Memory B cell (primary cell): ENCODE measurements at regions not wholly inside any gene's neighbourhood (a gene's known extent, or its start where the extent isn't known, plus 50 kb on each side); places are given as distances from the start of the nearest gene placed in this dataset.

Source experiments
- ATAC-seq: fragments of 150-1000 bp; cut with Tn5 transposase; 2 replicates; pipeline ENCODE4 v1.10.0; 2021; ENCODE audit warnings: low read depth, mild to moderate bottlenecking, moderate library complexity
- DNase-seq, 2 donors: peaks; one replicate each; pipeline ENCODE4 v3.0.0; 2022; ENCODE audit warnings: low spot score in 2 of 2
- H3K27ac Mint-ChIP-seq: one replicate; pipeline ENCODE4 v1.8.0; 2022; ENCODE audit warnings: mild to moderate bottlenecking, moderate library complexity, mixed read lengths
- H3K27me3 Mint-ChIP-seq: one replicate; pipeline ENCODE4 v1.8.0; 2022; ENCODE audit warnings: mixed read lengths
- H3K36me3 Mint-ChIP-seq: one replicate; pipeline ENCODE4 v1.8.0; 2022; ENCODE audit warnings: mild to moderate bottlenecking, mixed read lengths
- H3K4me1 Mint-ChIP-seq: one replicate; pipeline ENCODE4 v1.8.0; 2022; ENCODE audit warnings: mixed read lengths
- H3K4me3 Mint-ChIP-seq: one replicate; pipeline ENCODE4 v1.8.0; 2022; ENCODE audit warnings: mild to moderate bottlenecking, moderate library complexity, mixed read lengths
- H3K9me3 Mint-ChIP-seq: one replicate; pipeline ENCODE4 v1.8.0; 2022; ENCODE audit warnings: mixed read lengths

- no peak for DNase-seq
- ATAC-seq = no peak
- no peak overlapping the region for H3K27ac Mint-ChIP-seq
- no peaks in the 10 kb centered on the region for H3K4me1 Mint-ChIP-seq
- H3K4me3 Mint-ChIP-seq = no peak overlapping the region
- no peaks in the 10 kb centered on the region for H3K9me3 Mint-ChIP-seq
- H3K36me3 Mint-ChIP-seq = no peaks in the 10 kb centered on the region
- no peaks in the 10 kb centered on the region for H3K27me3 Mint-ChIP-seq
These were observed 1101.4 kb downstream of the CBLN2 start for GRCh38 chr18:71442731-71443141.

GRCh38 chr18:71441156-71441555 lies 1103.0 kb downstream of the CBLN2 start:
- Mint-ChIP-seq H3K4me1 (no peaks in the 10 kb centered on the region), H3K27me3 (no peaks in the 10 kb centered on the region), H3K9me3 (no peaks in the 10 kb centered on the region), H3K4me3 (no peak overlapping the region), H3K27ac (no peak overlapping the region), H3K36me3 (no peaks in the 10 kb centered on the region)
- DNase-seq = no peak
- no peak for ATAC-seq

GRCh38 chr18:71437511-71437910 lies 1106.6 kb downstream of the CBLN2 start:
- no peaks in the 10 kb centered on the region for H3K9me3 Mint-ChIP-seq
- no peak overlapping the region for H3K4me3 Mint-ChIP-seq
- DNase-seq (no peak), ATAC-seq (no peak)
- no peak overlapping the region for H3K27ac Mint-ChIP-seq
- no peaks in the 10 kb centered on the region for H3K27me3 Mint-ChIP-seq
- no peaks in the 10 kb centered on the region for H3K4me1 Mint-ChIP-seq
- no peaks in the 10 kb centered on the region for H3K36me3 Mint-ChIP-seq

- DNase-seq (no peak), ATAC-seq (no peak)
- H3K9me3 Mint-ChIP-seq = no peaks in the 10 kb centered on the region
- no peaks in the 10 kb centered on the region for H3K36me3 Mint-ChIP-seq
- H3K4me1 Mint-ChIP-seq = no peaks in the 10 kb centered on the region
- no peak overlapping the region for H3K27ac Mint-ChIP-seq
- no peaks in the 10 kb centered on the region for H3K27me3 Mint-ChIP-seq
- H3K4me3 Mint-ChIP-seq = no peak overlapping the region
These were observed 1110.8 kb downstream of the CBLN2 start for GRCh38 chr18:71433373-71433772.

GRCh38 chr18:71431689-71432088 lies 1112.5 kb downstream of the CBLN2 start:
- H3K27ac Mint-ChIP-seq = no peak overlapping the region
- H3K9me3 Mint-ChIP-seq = no peaks in the 10 kb centered on the region
- no peaks in the 10 kb centered on the region for H3K36me3 Mint-ChIP-seq
- DNase-seq = no peak
- no peak overlapping the region for H3K4me3 Mint-ChIP-seq
- H3K27me3 Mint-ChIP-seq = no peaks in the 10 kb centered on the region
- ATAC-seq = no peak
- no peaks in the 10 kb centered on the region for H3K4me1 Mint-ChIP-seq

GRCh38 chr18:71431171-71431570 lies 1113.0 kb downstream of the CBLN2 start:
- no peak overlapping the region for H3K4me3 Mint-ChIP-seq
- no peaks in the 10 kb centered on the region for H3K9me3 Mint-ChIP-seq
- no peak for DNase-seq
- H3K27ac Mint-ChIP-seq = no peak overlapping the region
- no peaks in the 10 kb centered on the region for H3K27me3 Mint-ChIP-seq
- no peaks in the 10 kb centered on the region for H3K36me3 Mint-ChIP-seq
- ATAC-seq = no peak
- H3K4me1 Mint-ChIP-seq = no peaks in the 10 kb centered on the region

GRCh38 chr18:71426441-71426840 lies 1117.7 kb downstream of the CBLN2 start:
- Mint-ChIP-seq H3K9me3 (no peaks in the 10 kb centered on the region), H3K27ac (no peak overlapping the region), H3K36me3 (no peaks in the 10 kb centered on the region), H3K4me1 (no peaks in the 10 kb centered on the region), H3K27me3 (no peaks in the 10 kb centered on the region), H3K4me3 (no peak overlapping the region)
- ATAC-seq (no peak), DNase-seq (no peak)

GRCh38 chr18:71405169-71405809 lies 1116.4 kb downstream of the SOCS6 start:
- ATAC-seq = no peak
- H3K9me3 Mint-ChIP-seq = no peaks in the 10 kb centered on the region
- H3K27ac Mint-ChIP-seq = no peak overlapping the region
- H3K4me3 Mint-ChIP-seq = no peak overlapping the region
- DNase-seq = no peak
- H3K36me3 Mint-ChIP-seq = no peaks in the 10 kb centered on the region
- H3K4me1 Mint-ChIP-seq = no peaks in the 10 kb centered on the region
- H3K27me3 Mint-ChIP-seq = no peaks in the 10 kb centered on the region

- Mint-ChIP-seq H3K4me3 (no peak overlapping the region), H3K27me3 (no peaks in the 10 kb centered on the region), H3K9me3 (no peaks in the 10 kb centered on the region), H3K27ac (no peak overlapping the region), H3K36me3 (no peaks in the 10 kb centered on the region), H3K4me1 (no peaks in the 10 kb centered on the region)
- ATAC-seq (no peak), DNase-seq (no peak)
These were observed 1114.7 kb downstream of the SOCS6 start for GRCh38 chr18:71403501-71403900.

- Mint-ChIP-seq H3K4me1 (no peaks in the 10 kb centered on the region), H3K27ac (no peak overlapping the region), H3K36me3 (no peaks in the 10 kb centered on the region), H3K9me3 (no peaks in the 10 kb centered on the region), H3K4me3 (no peak overlapping the region), H3K27me3 (no peaks in the 10 kb centered on the region)
- DNase-seq = no peak
- ATAC-seq = no peak
These were observed 1109.7 kb downstream of the SOCS6 start for GRCh38 chr18:71398531-71398930.

- no peak overlapping the region for H3K27ac Mint-ChIP-seq
- no peaks in the 10 kb centered on the region for H3K27me3 Mint-ChIP-seq
- H3K4me1 Mint-ChIP-seq = no peaks in the 10 kb centered on the region
- no peaks in the 10 kb centered on the region for H3K9me3 Mint-ChIP-seq
- DNase-seq (no peak), ATAC-seq (no peak)
- H3K36me3 Mint-ChIP-seq = no peaks in the 10 kb centered on the region
- H3K4me3 Mint-ChIP-seq = no peak overlapping the region
These were observed 1099.3 kb downstream of the SOCS6 start for GRCh38 chr18:71388148-71388547.

- DNase-seq = no peak
- no peak for ATAC-seq
- H3K9me3 Mint-ChIP-seq = peaks cover 7% of the 10 kb centered on the region
- no peaks in the 10 kb centered on the region for H3K4me1 Mint-ChIP-seq
- H3K27ac Mint-ChIP-seq = no peak overlapping the region
- H3K36me3 Mint-ChIP-seq = no peaks in the 10 kb centered on the region
- H3K27me3 Mint-ChIP-seq = no peaks in the 10 kb centered on the region
- H3K4me3 Mint-ChIP-seq = no peak overlapping the region
These were observed 1085.6 kb downstream of the SOCS6 start for GRCh38 chr18:71374294-71375000.

- no peak for ATAC-seq
- DNase-seq = no peak
- Mint-ChIP-seq H3K27ac (no peak overlapping the region), H3K27me3 (no peaks in the 10 kb centered on the region), H3K4me3 (no peak overlapping the region), H3K9me3 (peaks cover 10% of the 10 kb centered on the region), H3K4me1 (no peaks in the 10 kb centered on the region), H3K36me3 (no peaks in the 10 kb centered on the region)
These were observed 1083.2 kb downstream of the SOCS6 start for GRCh38 chr18:71371951-71372605.

- Mint-ChIP-seq H3K4me3 (no peak overlapping the region), H3K36me3 (no peaks in the 10 kb centered on the region), H3K4me1 (no peaks in the 10 kb centered on the region), H3K27ac (no peak overlapping the region), H3K27me3 (no peaks in the 10 kb centered on the region), H3K9me3 (peaks cover 16% of the 10 kb centered on the region)
- DNase-seq (no peak), ATAC-seq (no peak)
These were observed 1082.0 kb downstream of the SOCS6 start for GRCh38 chr18:71370671-71371445.
